GM19035 (cell line): ENCODE measurements at regions not wholly inside any gene's neighbourhood (a gene's known extent, or its start where the extent isn't known, plus 50 kb on each side); places are given as distances from the start of the nearest gene placed in this dataset.
"Not testable (repeated sequence)": the region's sequence is repeated elsewhere in the genome, so short reads cannot be mapped to it uniquely, and the experiment has no call there.

Source experiments
- ATAC-seq: cut with Tn5 transposase; IDR thresholded peaks from one replicate; pipeline ENCODE4 v1.9.1; 2021; ENCODE audit not compliant: unreplicated experiment

DNA sequence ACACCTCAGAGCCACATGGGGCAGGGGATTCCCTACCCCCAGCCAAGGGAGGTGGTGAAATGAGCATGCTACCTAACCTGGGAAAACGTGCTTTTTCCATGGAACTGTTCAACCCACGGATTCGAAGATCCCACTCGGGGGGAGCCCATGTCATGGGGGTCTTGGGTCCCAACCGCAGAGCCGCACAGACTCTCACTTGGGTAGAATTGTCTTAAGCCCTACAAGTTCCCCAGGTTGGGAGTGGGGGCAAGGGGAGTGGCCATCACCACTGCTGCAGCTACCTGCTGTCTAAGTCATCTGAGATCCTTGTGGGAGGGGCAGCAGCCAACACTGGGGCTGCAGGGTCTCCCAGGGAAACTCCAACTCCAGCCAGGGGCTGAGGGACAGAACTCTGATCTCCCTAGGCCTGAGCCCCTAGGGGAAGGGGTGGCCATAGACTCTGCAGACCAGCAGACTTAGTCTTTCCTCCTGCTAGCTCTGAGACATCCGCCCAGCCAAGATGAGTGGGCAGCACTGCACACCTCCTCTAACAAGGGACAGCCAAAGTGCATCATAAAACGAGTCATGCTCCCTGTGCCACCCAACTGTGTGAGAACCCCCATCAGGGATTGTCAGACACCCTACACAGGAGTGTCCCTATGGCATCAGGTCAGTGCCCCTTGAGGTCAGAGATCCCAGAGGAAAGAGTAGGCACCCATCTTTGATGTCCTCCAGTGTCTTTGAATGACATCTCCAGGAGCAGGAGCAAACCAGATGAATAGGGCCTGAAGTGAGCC lies 610.4 kb upstream of the SLITRK6 start:
- no peak for ATAC-seq

- ATAC-seq, result no peak
Observed at GRCh38 chr13:86425170-86425815, 626.1 kb upstream of the SLITRK6 start.

DNA sequence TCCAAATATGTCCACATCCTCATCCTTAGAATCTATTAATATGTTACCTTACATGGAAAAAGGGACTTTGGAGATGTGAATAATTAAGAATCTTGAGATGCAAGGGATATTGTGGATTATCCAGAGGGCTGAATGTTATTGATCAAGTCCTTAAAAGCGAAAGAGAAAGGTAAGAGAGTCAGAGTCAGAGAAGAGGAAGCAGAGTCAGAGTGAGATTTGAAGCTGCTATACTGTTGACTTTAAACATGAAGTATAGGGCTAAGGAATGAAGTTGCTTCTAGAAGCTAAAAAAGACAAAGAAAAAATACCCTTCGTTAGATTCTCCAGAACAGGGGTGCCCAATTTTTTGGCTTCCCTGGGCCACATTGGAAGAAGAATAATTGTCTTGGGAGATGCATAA lies 627.2 kb upstream of the SLITRK6 start:
- no peak for ATAC-seq

GRCh38 chr13:86429756-86430155 lies 630.5 kb upstream of the SLITRK6 start:
- ATAC-seq, result no peak

DNA sequence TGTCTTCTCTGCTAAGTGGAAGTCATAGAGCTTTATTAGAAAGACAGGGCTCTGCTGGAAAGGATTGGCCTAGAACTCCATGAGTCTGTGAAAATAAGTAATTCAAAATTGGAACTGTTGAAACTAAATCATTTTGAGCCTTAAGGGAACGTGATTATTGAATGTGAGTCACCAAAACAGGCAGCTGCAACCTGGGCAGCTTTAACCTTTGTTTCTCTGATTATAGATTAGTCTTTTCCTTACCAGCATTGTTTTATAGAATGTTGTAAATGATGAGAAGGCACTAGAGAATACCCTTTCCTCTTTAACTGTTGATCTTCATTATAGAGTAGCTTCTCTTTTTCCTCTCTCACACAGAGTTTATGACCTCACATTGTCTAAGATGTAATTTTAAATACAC lies 638.8 kb upstream of the SLITRK6 start:
- no peak for ATAC-seq

GRCh38 chr13:86445206-86445605 lies 646.0 kb upstream of the SLITRK6 start:
- ATAC-seq, result no peak

GRCh38 chr13:86445672-86446071 lies 646.5 kb upstream of the SLITRK6 start:
- ATAC-seq, result no peak

GRCh38 chr13:86446311-86446710 lies 647.1 kb upstream of the SLITRK6 start:
- ATAC-seq, result no peak

DNA sequence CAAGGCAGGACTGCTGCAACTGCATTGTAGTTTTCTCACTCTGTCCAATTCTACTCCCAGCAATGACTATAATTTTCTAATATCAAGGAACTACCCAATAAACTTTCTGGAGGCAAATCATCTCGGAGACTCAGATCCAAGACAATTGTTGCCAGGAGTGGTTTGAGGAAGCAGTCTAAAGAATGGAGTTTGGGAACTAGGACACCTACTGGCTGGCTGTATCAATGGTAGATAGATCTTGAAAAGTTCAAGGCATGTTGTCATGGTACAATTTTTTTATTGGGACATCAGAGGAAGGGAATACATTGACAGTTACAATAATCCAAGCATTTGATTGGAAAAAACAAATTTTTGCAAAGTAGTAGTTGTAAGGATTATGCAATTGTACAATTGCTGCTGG lies 648.3 kb upstream of the SLITRK6 start:
- no peak for ATAC-seq

DNA sequence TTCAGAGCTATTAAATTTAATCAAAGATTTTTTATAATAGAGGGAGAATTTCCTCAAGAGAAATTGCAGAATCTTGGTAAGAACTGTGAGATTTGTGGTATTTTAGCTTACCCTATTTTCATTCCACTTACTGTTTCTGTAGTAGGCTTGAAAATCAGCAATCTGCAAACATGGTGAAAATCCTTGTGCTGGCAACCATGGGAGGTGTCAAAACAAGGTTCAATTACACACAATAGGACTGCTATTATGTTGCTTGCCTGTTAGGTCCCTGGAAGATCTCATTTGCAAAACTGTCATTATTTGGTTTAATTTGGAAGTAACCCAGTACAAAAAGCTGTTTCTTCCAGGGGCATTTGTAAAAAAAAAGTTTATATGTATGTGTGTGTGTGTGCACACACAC lies 662.8 kb upstream of the SLITRK6 start:
- no peak for ATAC-seq

DNA sequence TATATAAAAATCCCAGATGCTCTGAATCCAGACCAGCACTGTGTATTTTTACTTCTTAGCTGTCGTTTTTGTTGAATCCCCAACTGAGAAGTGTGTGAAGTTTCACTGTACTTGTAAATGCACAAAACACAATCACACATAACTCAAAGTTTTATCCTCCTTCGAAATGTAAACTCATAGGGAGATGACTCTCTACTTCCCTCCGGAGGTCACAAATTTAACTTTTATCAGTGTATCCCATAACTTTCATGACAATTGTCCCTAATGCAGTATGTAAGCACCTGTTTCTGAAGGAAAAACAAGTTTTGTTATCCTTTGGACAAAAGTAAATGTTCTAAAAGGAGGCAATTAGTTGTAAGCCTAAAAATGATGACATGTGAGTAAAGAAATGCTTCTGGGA lies 665.0 kb upstream of the SLITRK6 start:
- no peak for ATAC-seq

DNA sequence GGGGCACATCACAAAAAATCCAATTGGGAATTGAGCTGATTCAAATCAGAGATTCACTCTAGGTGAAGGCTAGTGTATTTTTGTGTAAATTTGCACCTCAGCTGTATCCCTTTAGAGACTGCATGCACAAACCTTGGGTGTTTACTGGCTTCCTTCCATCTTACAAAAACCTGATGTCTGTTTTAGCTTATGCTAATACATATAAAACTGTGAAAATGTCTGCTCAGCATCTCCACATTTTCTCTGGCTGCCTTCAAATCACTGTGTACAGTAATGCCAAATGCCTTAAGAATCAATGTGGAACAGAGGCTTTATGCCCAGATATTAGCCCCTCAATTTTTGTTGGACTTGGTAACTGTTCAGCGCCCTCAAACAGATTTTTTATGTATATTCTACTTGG lies 675.8 kb upstream of the SLITRK6 start:
- no peak for ATAC-seq

GRCh38 chr13:86476656-86477055 lies 677.4 kb upstream of the SLITRK6 start:
- no peak for ATAC-seq

- no peak for ATAC-seq
Observed at GRCh38 chr13:86486582-86486981, 687.4 kb upstream of the SLITRK6 start.

DNA sequence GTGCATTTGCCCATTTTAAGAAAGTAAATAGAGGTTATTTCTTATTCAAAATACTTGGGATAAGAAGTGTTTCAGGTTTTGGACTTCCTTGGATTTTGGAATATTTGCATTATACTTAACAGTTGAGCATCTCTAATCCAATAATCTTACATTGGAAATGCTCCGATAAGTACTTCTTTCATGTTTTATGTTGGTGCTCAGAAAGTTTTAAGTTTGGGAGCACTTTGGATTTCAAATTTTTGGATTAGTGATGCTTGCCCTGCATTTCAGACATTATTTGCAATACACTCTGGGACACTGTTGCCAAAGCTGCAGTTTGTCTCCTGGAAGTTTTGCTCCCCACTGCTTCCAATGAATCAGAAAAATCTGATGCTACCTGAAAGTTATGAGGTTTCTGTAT lies 691.9 kb upstream of the SLITRK6 start:
- ATAC-seq, result no peak

GRCh38 chr13:86501931-86502330 lies 702.7 kb upstream of the SLITRK6 start:
- not testable (repeated sequence) for ATAC-seq

GRCh38 chr13:86510792-86511191 lies 711.6 kb upstream of the SLITRK6 start:
- ATAC-seq, result no peak

GRCh38 chr13:86541461-86541860 lies 742.2 kb upstream of the SLITRK6 start:
- ATAC-seq, result no peak

- no peak for ATAC-seq
Observed at GRCh38 chr13:86554066-86554465, 754.8 kb upstream of the SLITRK6 start.

DNA sequence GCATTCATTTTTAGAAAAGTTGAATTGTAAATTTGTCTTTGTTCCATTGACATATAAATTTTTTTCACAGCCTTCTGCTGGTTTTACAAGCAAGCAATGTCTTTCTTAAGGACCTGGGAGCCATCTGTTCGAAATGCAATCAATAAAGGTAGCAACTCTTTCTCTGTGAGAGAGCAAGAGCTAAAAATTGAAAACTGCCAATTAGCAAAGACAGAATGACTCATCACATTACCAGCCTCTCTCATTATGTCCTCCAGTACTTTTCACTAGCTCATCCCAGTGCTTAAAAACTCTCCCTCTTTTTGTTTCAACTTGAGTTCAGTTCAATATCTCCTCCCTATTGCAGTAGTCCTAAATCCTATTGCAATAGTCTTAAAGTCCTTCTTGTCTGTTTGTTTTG lies 760.7 kb upstream of the SLITRK6 start:
- no peak for ATAC-seq

DNA sequence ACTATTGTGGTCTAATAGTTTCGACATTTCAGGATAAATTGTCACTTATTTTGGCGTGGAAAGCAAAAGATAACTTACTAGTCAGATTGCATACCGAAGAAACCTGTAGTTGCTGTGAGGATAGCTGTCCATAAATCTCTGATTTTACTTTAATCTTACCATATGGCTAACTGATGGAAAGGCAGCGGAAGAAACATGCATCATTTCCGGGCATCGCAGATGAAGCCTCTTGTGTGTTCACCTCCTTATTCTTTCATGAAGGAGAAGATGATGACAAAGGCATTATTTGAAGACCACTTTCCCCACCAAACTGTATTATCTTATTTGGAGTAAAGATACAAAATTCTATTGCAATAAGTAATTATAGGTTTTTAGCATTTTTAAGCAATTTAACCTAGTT lies 763.6 kb upstream of the SLITRK6 start:
- ATAC-seq, result no peak

- no peak for ATAC-seq
Observed at GRCh38 chr13:86563308-86563707, 764.1 kb upstream of the SLITRK6 start.

DNA sequence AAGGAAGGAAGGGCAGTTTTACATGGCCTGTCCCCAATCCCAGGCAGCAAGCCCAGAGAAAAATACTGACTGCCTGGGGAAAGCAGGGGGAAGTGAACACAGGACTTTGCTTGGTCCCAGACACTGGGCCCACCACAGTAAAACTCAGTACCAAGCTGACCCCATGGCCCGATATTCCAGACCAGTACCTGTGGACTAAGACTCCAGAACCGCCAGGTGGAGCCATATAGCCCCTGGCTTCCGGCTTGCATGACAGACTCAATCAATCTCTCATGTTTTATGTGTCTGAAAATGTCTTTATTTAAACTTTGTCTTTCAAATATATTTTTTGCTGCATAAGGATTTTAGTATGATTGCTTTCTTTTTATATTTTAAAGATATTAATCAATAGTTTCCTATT lies 767.9 kb upstream of the SLITRK6 start:
- ATAC-seq, result no peak
